CD4-positive, alpha-beta T cell (primary cell): ENCODE measurements at regions not wholly inside any gene's neighbourhood (a gene's known extent, or its start where the extent isn't known, plus 50 kb on each side); places are given as distances from the start of the nearest gene placed in this dataset.

ENCODE experiments used
- ATAC-seq: fragments of 200-7000 bp; cut with Tn5 transposase; one replicate; pipeline ENCODE4 v1.10.0; 2022; ENCODE audit warnings: mild to moderate bottlenecking; ENCODE audit not compliant: poor library complexity
- CTCF ChIA-PET: fragments of 350-600 bp; sonication (Branson Sonifier 250); formaldehyde crosslinking; loops from one replicate; lab custom pipeline; 2021; ENCODE audit warnings: antibody characterized with exemption, inconsistent platforms; lab: Charles Lee
- POLR2A ChIA-PET: fragments of 350-600 bp; sonication (Branson Sonifier 250); formaldehyde crosslinking; loops from one replicate; lab custom pipeline; 2021; ENCODE audit warnings: antibody characterized with exemption, inconsistent platforms; lab: Charles Lee
- DNase-seq, 14 experiments: peaks; one replicate each; pipeline ENCODE4 v3.0.0-alpha.2; 2013 to 2020; ENCODE audit warnings: mixed read lengths in 2 of 14
- H3K27ac ChIP-seq, 2 donors: one replicate each; pipeline versions ENCODE4 v1.5.1 to v1.7.0; 2013; ENCODE audit warnings: low read length in 2 of 2, low read depth in 1 of 2, mild to moderate bottlenecking in 1 of 2
- H3K27me3 ChIP-seq, 2 experiments: 1 replicate in 1 of 2; 2 replicates in 1 of 2; pipeline versions ENCODE4 v1.6.1 to v1.7.0; 2013; ENCODE audit warnings: low read length in 2 of 2, control low read depth in 1 of 2, mild to moderate bottlenecking in 1 of 2, moderate library complexity in 1 of 2; ENCODE audit not compliant: insufficient read depth in 2 of 2, control insufficient read depth in 1 of 2
- H3K36me3 ChIP-seq: one replicate; pipeline ENCODE4 v1.6.1; 2013; ENCODE audit warnings: low read length, control low read depth; ENCODE audit not compliant: insufficient read depth
- H3K4me1 ChIP-seq: one replicate; pipeline ENCODE4 v1.6.1; 2013; ENCODE audit warnings: low read length, control low read depth; ENCODE audit not compliant: insufficient read depth
- H3K4me3 ChIP-seq: one replicate; pipeline ENCODE4 v1.5.1; 2013; ENCODE audit warnings: mild to moderate bottlenecking, low read length, moderate library complexity
- H3K9me3 ChIP-seq, 2 experiments: 1 replicate in 1 of 2; 2 replicates in 1 of 2; pipeline versions ENCODE4 v1.6.1 to v1.7.0; 2013; ENCODE audit warnings: low read length in 2 of 2, mild to moderate bottlenecking in 2 of 2, control low read depth in 1 of 2, moderate library complexity in 1 of 2; ENCODE audit not compliant: control insufficient read depth in 1 of 2, insufficient read depth in 1 of 2
- H3K27ac Mint-ChIP-seq: one replicate; pipeline ENCODE4 v1.8.0; 2020; ENCODE audit warnings: mixed read lengths
- H3K27me3 Mint-ChIP-seq: one replicate; pipeline ENCODE4 v1.8.0; 2021; ENCODE audit warnings: mixed read lengths
- H3K36me3 Mint-ChIP-seq: one replicate; pipeline ENCODE4 v1.8.0; 2021; ENCODE audit warnings: low read depth, mixed read lengths
- H3K4me1 Mint-ChIP-seq: one replicate; pipeline ENCODE4 v1.8.0; 2021; ENCODE audit warnings: low read depth, mixed read lengths
- H3K4me3 Mint-ChIP-seq: one replicate; pipeline ENCODE4 v1.8.0; 2020; ENCODE audit warnings: mild to moderate bottlenecking, mixed read lengths
- H3K9me3 Mint-ChIP-seq: one replicate; pipeline ENCODE4 v1.8.0; 2020; ENCODE audit warnings: mixed read lengths
- CTCF ChIP-seq: fragments of 200-600 bp; IDR thresholded peaks from one replicate; pipeline ENCODE4 v1.8.0; 2022; ENCODE audit warnings: antibody characterized with exemption, mild to moderate bottlenecking
- intact Hi-C, 2 experiments: fragments of 100-400 bp; cut with DNase I in 1 of 2; cut with micrococcal nuclease in 1 of 2; formaldehyde crosslinking; loops; one replicate each; pipeline versions ENCODE4 v1.15.1 to v1.9.0; 2023 to 2025; cut with DNase I, micrococcal nuclease

- no peak for ATAC-seq
- Mint-ChIP-seq H3K36me3 (no peaks in the 10 kb centered on the region), H3K27ac (no peak overlapping the region), H3K4me3 (no peak overlapping the region), H3K9me3 (no peaks in the 10 kb centered on the region), H3K4me1 (no peaks in the 10 kb centered on the region), H3K27me3 (no peaks in the 10 kb centered on the region)
- no peak overlapping the region for H3K27ac ChIP-seq
- CTCF ChIA-PET, result no interaction called here
- intact Hi-C loops, result no loop called here
- H3K9me3 ChIP-seq, result peaks cover 0 to 3% of the 10 kb centered on the region in 2 experiments
- no peak for DNase-seq
- POLR2A ChIA-PET, result no interaction called here
- no peaks in the 10 kb centered on the region for H3K27me3 ChIP-seq
- H3K4me1 ChIP-seq, result no peaks in the 10 kb centered on the region
- H3K36me3 ChIP-seq, result no peaks in the 10 kb centered on the region
- TF ChIP-seq CTCF, result no peak
- H3K4me3 ChIP-seq, result no peak overlapping the region
These were observed 213.8 kb upstream of the STAC start for GRCh38 chr3:36166477-36166876.

- no peaks in the 10 kb centered on the region for H3K9me3 ChIP-seq
- H3K4me3 ChIP-seq, result no peak overlapping the region
- no peaks in the 10 kb centered on the region for H3K36me3 ChIP-seq
- intact Hi-C loops, result no loop called here
- H3K27me3 ChIP-seq, result no peaks in the 10 kb centered on the region
- no peak for TF ChIP-seq CTCF
- ChIA-PET CTCF (no interaction called here), POLR2A (no interaction called here)
- no peaks in the 10 kb centered on the region for H3K4me1 ChIP-seq
- H3K36me3 Mint-ChIP-seq, result no peaks in the 10 kb centered on the region
- ATAC-seq (no peak), DNase-seq (no peak)
- H3K27me3 Mint-ChIP-seq, result no peaks in the 10 kb centered on the region
- H3K9me3 Mint-ChIP-seq, result no peaks in the 10 kb centered on the region
- no peak overlapping the region for H3K4me3 Mint-ChIP-seq
- H3K4me1 Mint-ChIP-seq, result no peaks in the 10 kb centered on the region
- no peak overlapping the region for H3K27ac Mint-ChIP-seq
- no peak overlapping the region for H3K27ac ChIP-seq
These were observed 207.6 kb upstream of the STAC start for GRCh38 chr3:36172699-36173098.

DNA sequence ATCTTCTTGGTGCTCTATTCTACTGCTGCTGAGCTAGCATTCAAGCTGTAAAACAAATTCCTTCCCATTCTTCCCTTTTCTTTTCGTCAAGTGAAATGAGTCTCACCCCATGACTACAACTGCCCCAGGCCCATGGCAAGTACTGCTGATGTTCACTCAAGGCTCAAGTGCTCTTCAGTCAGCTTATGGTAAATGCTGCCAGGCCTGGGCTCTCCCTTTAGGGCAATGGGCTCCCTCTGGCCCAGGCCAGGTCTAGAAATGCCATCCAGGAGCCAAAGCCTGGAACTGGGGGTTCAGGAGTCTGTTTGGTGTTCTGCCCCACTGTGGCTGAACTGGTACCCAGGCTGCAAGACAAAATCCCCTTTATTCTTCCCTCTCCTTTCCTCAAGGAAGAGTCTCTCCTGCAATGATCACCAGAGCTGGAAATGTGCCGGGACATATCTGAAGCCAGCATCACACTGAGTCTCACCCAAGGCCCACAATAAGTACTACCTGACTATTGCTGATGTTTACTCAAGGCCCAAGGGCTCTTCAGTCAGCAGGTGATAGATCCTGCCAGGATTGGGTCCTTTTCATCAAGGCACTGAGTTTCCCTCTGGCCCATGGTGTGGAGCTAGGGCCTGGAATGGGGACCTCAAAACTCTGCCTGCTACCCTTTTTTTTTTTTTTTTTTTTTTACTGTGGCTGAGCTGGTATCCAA, 205.0 kb upstream of the STAC start:
- CTCF ChIA-PET, result no interaction called here
- Mint-ChIP-seq H3K4me3 (no peak overlapping the region), H3K27ac (no peak overlapping the region), H3K9me3 (no peaks in the 10 kb centered on the region), H3K4me1 (no peaks in the 10 kb centered on the region), H3K27me3 (no peaks in the 10 kb centered on the region), H3K36me3 (no peaks in the 10 kb centered on the region)
- ATAC-seq, result no peak
- POLR2A ChIA-PET, result no interaction called here
- intact Hi-C loops, result no loop called here
- no peak overlapping the region for H3K4me3 ChIP-seq
- no peak for DNase-seq
- no peaks in the 10 kb centered on the region for H3K27me3 ChIP-seq
- no peaks in the 10 kb centered on the region for H3K36me3 ChIP-seq
- no peak overlapping the region for H3K27ac ChIP-seq
- TF ChIP-seq CTCF, result no peak
- H3K9me3 ChIP-seq, result peaks cover 0 to 5% of the 10 kb centered on the region in 2 experiments
- H3K4me1 ChIP-seq, result no peaks in the 10 kb centered on the region
